ENCODE measurements at regions not wholly inside any gene's neighbourhood (a gene's known extent, or its start where the extent isn't known, plus 50 kb on each side); places are given as distances from the start of the nearest gene placed in this dataset.
"Not testable (repeated sequence)": the region's sequence is repeated elsewhere in the genome, so short reads cannot be mapped to it uniquely, and the experiment has no call there.

DNA sequence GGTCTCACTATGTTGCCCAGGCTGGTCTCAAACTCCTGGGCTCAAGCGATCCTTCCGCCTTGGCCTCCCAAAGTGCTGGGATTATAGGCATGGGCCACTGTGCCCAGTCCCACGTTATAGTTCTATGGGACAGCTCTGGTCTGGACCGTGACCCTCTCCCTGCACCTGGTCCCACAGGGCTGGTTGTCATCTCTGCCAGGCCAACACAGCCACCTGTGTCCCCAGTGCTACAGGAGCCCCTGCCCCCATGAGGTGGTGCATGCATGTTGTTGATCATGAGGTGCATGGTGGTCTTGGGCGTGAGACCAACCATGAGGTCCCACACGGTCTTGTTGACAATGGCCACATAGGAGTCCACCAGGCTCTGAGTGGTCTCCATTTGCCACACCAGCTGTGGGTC, 51.0 kb upstream of the UBE2Q2 start:
- H4K20me1 ChIP-seq (replicated peaks; ENCODE audit: control insufficient read depth, extremely low read depth, insufficient read depth, low read length); H3K9me1 ChIP-seq (replicated peaks; ENCODE audit: control insufficient read depth, extremely low read depth, insufficient read depth, low read length); H3K9me3 ChIP-seq (replicated peaks; ENCODE audit: control insufficient read depth, insufficient read depth, low read length); CTCF ChIA-PET; H3K4me3 ChIP-seq (replicated peaks in 1 of 3; ENCODE audit: insufficient read depth in 1 of 3, low read depth in 1 of 3, low read length in 3 of 3); H3K9ac ChIP-seq (replicated peaks; ENCODE audit: extremely low read depth, insufficient read depth, low read length); H3K36me3 ChIP-seq (ENCODE audit: control insufficient read depth in 2 of 2, extremely low read depth in 1 of 2, insufficient read depth in 2 of 2, low read length in 2 of 2); intact Hi-C loops (cut with micrococcal nuclease); H3K79me2 ChIP-seq (ENCODE audit: control insufficient read depth, insufficient read depth, low read length); H3K4me1 ChIP-seq (ENCODE audit: control insufficient read depth, extremely low read depth, insufficient read depth, low read length); H3K27ac ChIP-seq (ENCODE audit: insufficient read depth, low read depth, low read length); H3K4me2 ChIP-seq (ENCODE audit: insufficient read depth, low read length); FAIRE-seq; BruUV-seq (replicated peaks); H2AFZ ChIP-seq (ENCODE audit: low read depth, low read length); dilution Hi-C loops (cut with MboI; ENCODE audit: extremely low pct_ligation_motif_present, low sequenced_read_pairs); DNase-seq (ENCODE audit: low read depth, low spot score); POLR2A ChIA-PET: not testable (repeated sequence)
- peaks cover 20 to 25% of the 10 kb centered on the region in 2 experiments for H3K27me3 ChIP-seq (ENCODE audit: control insufficient read depth in 2 of 2, insufficient read depth in 2 of 2, low read length in 2 of 2)

DNA sequence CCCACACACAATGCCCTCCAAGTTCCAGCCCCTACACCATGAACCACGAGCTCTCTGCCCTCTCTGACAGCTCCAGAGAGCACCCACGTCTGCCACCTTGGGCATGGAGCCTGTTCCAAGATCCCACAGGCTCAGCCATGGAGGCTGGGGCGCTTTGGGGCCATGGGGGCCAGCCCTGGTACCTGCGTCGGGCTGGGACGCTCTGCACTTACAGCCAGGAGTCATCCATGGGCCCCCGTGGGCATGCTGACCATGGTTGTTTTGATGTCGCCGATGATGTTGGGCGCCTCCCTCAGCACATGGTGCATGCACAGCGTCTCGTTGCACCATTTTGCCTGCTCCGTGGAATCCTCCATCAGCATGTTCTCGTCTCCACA, 51.9 kb upstream of the UBE2Q2 start:
- no peaks in the 10 kb centered on the region for H3K9me3 ChIP-seq (replicated peaks; ENCODE audit: control insufficient read depth, insufficient read depth, low read length)
- peaks cover 14 to 25% of the 10 kb centered on the region in 2 experiments for H3K27me3 ChIP-seq (ENCODE audit: control insufficient read depth in 2 of 2, insufficient read depth in 2 of 2, low read length in 2 of 2)
- ChIA-PET CTCF (no interaction called here), POLR2A (no interaction called here)
- no peaks in the 10 kb centered on the region for H3K79me2 ChIP-seq (ENCODE audit: control insufficient read depth, insufficient read depth, low read length)
- BruUV-seq (replicated peaks) = no TSS peak
- DNase-seq (ENCODE audit: low read depth, low spot score) (no peak), FAIRE-seq (no peak)
- dilution Hi-C loops (cut with MboI; ENCODE audit: extremely low pct_ligation_motif_present, low sequenced_read_pairs) = no loop called here
- H4K20me1 ChIP-seq (replicated peaks; ENCODE audit: control insufficient read depth, extremely low read depth, insufficient read depth, low read length) = no peaks in the 10 kb centered on the region
- intact Hi-C loops (cut with micrococcal nuclease) = no loop called here
- no peak overlapping the region for H2AFZ ChIP-seq (ENCODE audit: low read depth, low read length)
- no peaks in the 10 kb centered on the region for H3K4me1 ChIP-seq (ENCODE audit: control insufficient read depth, extremely low read depth, insufficient read depth, low read length)
- TF ChIP-seq GATA2 (IDR thresholded peaks at IDR 0.05; ENCODE audit: insufficient read depth, insufficient read length, low read depth, low read length) = no peak
- TF ChIP-seq FOS (IDR thresholded peaks at IDR 0.05; ENCODE audit: borderline replicate concordance, insufficient read depth, low read length) = no peak
- TF ChIP-seq MYC (IDR thresholded peaks at IDR 0.05; ENCODE audit: low read depth, low read length) = no peak
- no peak for TF ChIP-seq POLR2AphosphoS5 (IDR thresholded peaks at IDR 0.05; ENCODE audit: insufficient read depth, low read depth, low read length)
- no peak for TF ChIP-seq POLR2A (IDR thresholded peaks at IDR 0.05; ENCODE audit: low read depth, low read length)
- TF ChIP-seq, protein P1, sequence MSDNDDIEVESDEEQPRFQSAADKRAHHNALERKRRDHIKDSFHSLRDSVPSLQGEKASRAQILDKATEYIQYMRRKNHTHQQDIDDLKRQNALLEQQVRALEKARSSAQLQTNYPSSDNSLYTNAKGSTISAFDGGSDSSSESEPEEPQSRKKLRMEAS (IDR thresholded peaks at IDR 0.05; ENCODE audit: insufficient read depth, insufficient read length) = no peak
- TF ChIP-seq, protein P2, sequence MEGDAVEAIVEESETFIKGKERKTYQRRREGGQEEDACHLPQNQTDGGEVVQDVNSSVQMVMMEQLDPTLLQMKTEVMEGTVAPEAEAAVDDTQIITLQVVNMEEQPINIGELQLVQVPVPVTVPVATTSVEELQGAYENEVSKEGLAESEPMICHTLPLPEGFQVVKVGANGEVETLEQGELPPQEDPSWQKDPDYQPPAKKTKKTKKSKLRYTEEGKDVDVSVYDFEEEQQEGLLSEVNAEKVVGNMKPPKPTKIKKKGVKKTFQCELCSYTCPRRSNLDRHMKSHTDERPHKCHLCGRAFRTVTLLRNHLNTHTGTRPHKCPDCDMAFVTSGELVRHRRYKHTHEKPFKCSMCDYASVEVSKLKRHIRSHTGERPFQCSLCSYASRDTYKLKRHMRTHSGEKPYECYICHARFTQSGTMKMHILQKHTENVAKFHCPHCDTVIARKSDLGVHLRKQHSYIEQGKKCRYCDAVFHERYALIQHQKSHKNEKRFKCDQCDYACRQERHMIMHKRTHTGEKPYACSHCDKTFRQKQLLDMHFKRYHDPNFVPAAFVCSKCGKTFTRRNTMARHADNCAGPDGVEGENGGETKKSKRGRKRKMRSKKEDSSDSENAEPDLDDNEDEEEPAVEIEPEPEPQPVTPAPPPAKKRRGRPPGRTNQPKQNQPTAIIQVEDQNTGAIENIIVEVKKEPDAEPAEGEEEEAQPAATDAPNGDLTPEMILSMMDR (IDR thresholded peaks at IDR 0.05; ENCODE audit: extremely low read depth in 1 of 2, insufficient read depth in 1 of 2, low read depth in 1 of 2, low read length in 2 of 2) = no peak
- no peak for TF ChIP-seq JUN (IDR thresholded peaks at IDR 0.05; ENCODE audit: borderline replicate concordance, insufficient read depth, insufficient read length, low read depth)
- TF ChIP-seq EZH2 (IDR thresholded peaks at IDR 0.05; ENCODE audit: borderline replicate concordance, low read depth, low read length, severe bottlenecking) = no peak
- no peak overlapping the region for H3K4me3 ChIP-seq (replicated peaks in 1 of 3; ENCODE audit: insufficient read depth in 1 of 3, low read depth in 1 of 3, low read length in 3 of 3)
- H3K27ac ChIP-seq (ENCODE audit: insufficient read depth, low read depth, low read length) = no peak overlapping the region
- H3K9ac ChIP-seq (replicated peaks; ENCODE audit: extremely low read depth, insufficient read depth, low read length) = no peak overlapping the region
- H3K36me3 ChIP-seq (ENCODE audit: control insufficient read depth in 2 of 2, extremely low read depth in 1 of 2, insufficient read depth in 2 of 2, low read length in 2 of 2) = no peaks in the 10 kb centered on the region
- H3K4me2 ChIP-seq (ENCODE audit: insufficient read depth, low read length) = no peak overlapping the region
- H3K9me1 ChIP-seq (replicated peaks; ENCODE audit: control insufficient read depth, extremely low read depth, insufficient read depth, low read length) = no peaks in the 10 kb centered on the region

Data from endothelial cell of umbilical vein (primary cell).